CD8-positive, alpha-beta memory T cell (primary cell): ENCODE measurements at regions not wholly inside any gene's neighbourhood (a gene's known extent, or its start where the extent isn't known, plus 50 kb on each side); places are given as distances from the start of the nearest gene placed in this dataset.
"Not testable (repeated sequence)": the region's sequence is repeated elsewhere in the genome, so short reads cannot be mapped to it uniquely, and the experiment has no call there.

Experiments used
- CTCF ChIA-PET: fragments of 350-600 bp; sonication (Branson Sonifier 250); formaldehyde crosslinking; loops from one replicate; lab custom pipeline; 2021; ENCODE audit warnings: antibody characterized with exemption; lab: Charles Lee
- POLR2A ChIA-PET: fragments of 350-600 bp; sonication (Branson Sonifier 250); formaldehyde crosslinking; loops from one replicate; lab custom pipeline; 2021; ENCODE audit warnings: antibody characterized with exemption; lab: Charles Lee
- DNase-seq, 5 donors: peaks; one replicate each; pipeline versions ENCODE4 v3.0.0 to v3.0.0-alpha.2; 2020 to 2022; ENCODE audit warnings: mixed read lengths in 1 of 5
- H3K27ac ChIP-seq: one replicate; pipeline ENCODE4 v1.7.0; 2013; ENCODE audit warnings: low read depth, mild to moderate bottlenecking, low read length, moderate library complexity
- H3K27me3 ChIP-seq: 2 replicates; pipeline ENCODE4 v1.7.0; 2013; ENCODE audit warnings: low read length, mild to moderate bottlenecking; ENCODE audit not compliant: insufficient read depth, poor library complexity, severe bottlenecking
- H3K36me3 ChIP-seq: 2 replicates; pipeline ENCODE4 v1.7.0; 2013; ENCODE audit warnings: mild to moderate bottlenecking, low read length, moderate library complexity; ENCODE audit not compliant: insufficient read depth
- H3K4me1 ChIP-seq: 2 replicates; pipeline ENCODE4 v1.7.0; 2013; ENCODE audit warnings: mild to moderate bottlenecking, low read length, moderate library complexity; ENCODE audit not compliant: insufficient read depth
- H3K4me3 ChIP-seq: 2 replicates; pipeline ENCODE4 v1.7.0; 2013; ENCODE audit warnings: mild to moderate bottlenecking, low read length
- H3K9me3 ChIP-seq: 2 replicates; pipeline ENCODE4 v1.7.0; 2013; ENCODE audit warnings: mild to moderate bottlenecking, low read length
- H3K27ac Mint-ChIP-seq, 8 donors: one replicate each; pipeline ENCODE4 v1.8.0; 2020 to 2021; ENCODE audit warnings: mixed read lengths in 8 of 8, mild to moderate bottlenecking in 6 of 8, inconsistent platforms in 3 of 8, moderate library complexity in 3 of 8
- H3K27me3 Mint-ChIP-seq, 2 donors: one replicate each; pipeline ENCODE4 v1.8.0; 2020 to 2021; ENCODE audit warnings: mixed read lengths in 2 of 2, mild to moderate bottlenecking in 1 of 2, moderate library complexity in 1 of 2
- H3K36me3 Mint-ChIP-seq, 3 donors: one replicate each; pipeline ENCODE4 v1.8.0; 2020 to 2021; ENCODE audit warnings: mixed read lengths in 3 of 3, inconsistent platforms in 1 of 3, mild to moderate bottlenecking in 1 of 3
- H3K4me1 Mint-ChIP-seq, 3 donors: one replicate each; pipeline ENCODE4 v1.8.0; 2020 to 2021; ENCODE audit warnings: mixed read lengths in 3 of 3, inconsistent platforms in 1 of 3, mild to moderate bottlenecking in 1 of 3
- H3K4me3 Mint-ChIP-seq, 7 donors: one replicate each; pipeline ENCODE4 v1.8.0; 2020 to 2021; ENCODE audit warnings: mixed read lengths in 7 of 7, mild to moderate bottlenecking in 6 of 7, moderate library complexity in 4 of 7, inconsistent platforms in 2 of 7
- H3K9me3 Mint-ChIP-seq, 5 donors: one replicate each; pipeline ENCODE4 v1.8.0; 2020 to 2022; ENCODE audit warnings: mixed read lengths in 5 of 5, mild to moderate bottlenecking in 3 of 5, moderate library complexity in 2 of 5, inconsistent platforms in 1 of 5

DNA sequence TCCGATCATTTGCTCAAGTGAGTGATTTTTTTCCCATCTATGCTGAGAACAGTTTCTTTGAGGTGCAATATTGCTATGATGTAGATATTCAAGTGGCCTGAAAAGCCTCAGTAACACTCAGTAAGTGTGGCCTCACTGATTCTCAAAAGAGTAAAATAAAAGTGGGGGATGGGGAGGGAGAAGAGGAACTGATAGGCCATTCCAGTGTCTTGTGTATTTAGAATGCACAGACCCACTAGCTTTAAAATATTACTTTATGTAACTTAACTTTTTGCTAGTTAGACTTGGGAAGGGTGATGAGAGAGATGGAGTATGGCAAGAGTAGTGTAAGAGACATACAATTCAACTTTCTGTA, 79.5 kb upstream of the ZNF608 start:
- Histone ChIP-seq H3K36me3 (no peaks in the 10 kb centered on the region), H3K4me3 (no peak overlapping the region), H3K27ac (no peak overlapping the region), H3K4me1 (no peaks in the 10 kb centered on the region), H3K9me3 (no peaks in the 10 kb centered on the region), H3K27me3 (no peaks in the 10 kb centered on the region)
- no peak for DNase-seq
- peaks cover 0 to 14% (median 0%) of the 10 kb centered on the region in 5 donors for H3K9me3 Mint-ChIP-seq
- ChIA-PET POLR2A (no interaction called here), CTCF (no interaction called here)
- H3K4me1 Mint-ChIP-seq = no peaks in the 10 kb centered on the region
- no peak overlapping the region for H3K4me3 Mint-ChIP-seq
- no peaks in the 10 kb centered on the region for H3K36me3 Mint-ChIP-seq
- H3K27ac Mint-ChIP-seq = no peak overlapping the region
- no peaks in the 10 kb centered on the region for H3K27me3 Mint-ChIP-seq

DNA sequence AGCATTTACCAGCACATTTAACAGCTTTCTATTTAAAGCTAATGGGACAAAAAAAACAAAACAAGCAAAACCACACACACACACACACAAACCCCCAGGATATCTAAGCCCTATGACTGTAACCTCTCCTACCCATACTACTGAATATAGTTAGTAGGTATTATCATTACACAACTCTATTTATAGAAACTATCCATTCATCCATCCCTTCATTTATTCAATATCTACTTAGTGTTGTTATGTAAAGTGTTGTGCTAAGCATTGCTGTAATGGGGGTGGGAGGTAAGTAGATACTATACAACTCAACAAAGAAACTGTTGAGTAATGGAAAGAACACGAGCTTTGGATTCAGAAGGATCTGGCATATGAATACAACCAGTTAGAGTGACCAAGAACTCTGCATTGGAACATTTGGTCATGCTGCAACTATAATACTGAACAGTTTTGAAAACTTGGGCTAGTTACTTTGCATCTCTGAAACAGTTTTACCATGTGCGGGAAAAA, 82.3 kb upstream of the ZNF608 start:
- H3K4me3 ChIP-seq = no peak overlapping the region
- Mint-ChIP-seq H3K27me3 (no peaks in the 10 kb centered on the region), H3K4me1 (no peaks in the 10 kb centered on the region), H3K9me3 (peaks cover 0 to 11% (median 7%) of the 10 kb centered on the region in 5 donors), H3K27ac (no peak overlapping the region), H3K4me3 (no peak overlapping the region), H3K36me3 (no peaks in the 10 kb centered on the region)
- no peak overlapping the region for H3K27ac ChIP-seq
- no peaks in the 10 kb centered on the region for H3K9me3 ChIP-seq
- no peaks in the 10 kb centered on the region for H3K36me3 ChIP-seq
- ChIA-PET POLR2A (no interaction called here), CTCF (no interaction called here)
- no peak for DNase-seq
- H3K27me3 ChIP-seq = no peaks in the 10 kb centered on the region
- H3K4me1 ChIP-seq = no peaks in the 10 kb centered on the region

DNA sequence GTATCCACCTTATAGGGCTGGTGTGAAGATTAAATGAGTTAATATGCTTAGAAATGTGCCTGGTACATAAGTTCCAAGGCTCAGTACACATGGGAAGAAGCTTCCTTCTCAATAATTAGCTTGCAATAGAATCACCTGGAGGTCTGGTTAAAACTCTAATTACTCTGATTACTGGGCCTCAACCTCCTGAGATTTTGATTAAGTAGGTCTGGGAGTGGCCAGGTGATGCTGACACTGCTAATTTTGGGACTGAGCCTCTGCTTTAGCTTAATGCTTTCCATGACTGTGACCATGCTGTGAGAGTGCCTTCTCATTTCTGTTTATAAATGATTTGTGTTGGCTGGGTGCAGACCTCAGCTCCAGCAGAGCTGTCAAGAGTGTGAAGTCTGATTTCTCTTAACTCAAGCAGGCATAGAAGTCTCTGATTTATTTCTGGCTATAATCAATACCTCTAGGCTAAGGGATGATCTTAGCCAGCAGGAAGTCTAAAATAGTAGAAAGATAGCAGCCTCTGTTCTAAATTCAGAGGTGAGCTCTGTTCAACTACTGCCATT, 85.3 kb upstream of the ZNF608 start:
- H3K27ac ChIP-seq = no peak overlapping the region
- H3K4me3 ChIP-seq = no peak overlapping the region
- Mint-ChIP-seq H3K27me3 (peaks cover 0 to 2% of the 10 kb centered on the region in 2 donors), H3K9me3 (peaks cover 4 to 25% (median 11%) of the 10 kb centered on the region in 5 donors), H3K4me1 (no peaks in the 10 kb centered on the region), H3K36me3 (no peaks in the 10 kb centered on the region), H3K4me3 (no peak overlapping the region), H3K27ac (no peak overlapping the region)
- CTCF ChIA-PET = no interaction called here
- H3K4me1 ChIP-seq = no peaks in the 10 kb centered on the region
- H3K9me3 ChIP-seq = no peaks in the 10 kb centered on the region
- no peaks in the 10 kb centered on the region for H3K36me3 ChIP-seq
- POLR2A ChIA-PET = no interaction called here
- no peaks in the 10 kb centered on the region for H3K27me3 ChIP-seq
- DNase-seq = no peak

DNA sequence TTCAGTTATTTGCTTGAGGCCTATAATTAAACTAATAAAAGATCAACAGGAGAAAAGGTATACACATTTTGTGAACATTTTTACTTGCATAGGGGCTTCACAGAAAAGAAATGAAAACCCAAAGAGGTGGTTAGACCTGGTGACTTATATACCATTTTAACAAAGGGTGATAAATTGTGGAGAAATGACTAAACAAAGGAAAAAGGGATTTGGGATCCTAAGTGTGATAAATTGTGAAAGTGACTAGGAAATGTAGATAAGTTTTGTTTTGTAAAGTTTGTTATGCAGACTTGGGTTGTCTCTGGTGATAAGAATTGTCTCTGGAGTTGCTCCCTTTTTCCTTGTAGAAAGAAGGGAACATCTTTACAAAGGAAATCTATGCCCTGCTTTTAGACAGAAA, 86.1 kb upstream of the ZNF608 start:
- no peak for DNase-seq
- Mint-ChIP-seq H3K9me3 (peaks cover 4 to 25% (median 11%) of the 10 kb centered on the region in 5 donors), H3K4me3 (no peak overlapping the region), H3K4me1 (no peaks in the 10 kb centered on the region), H3K36me3 (no peaks in the 10 kb centered on the region), H3K27me3 (peaks cover 0 to 2% of the 10 kb centered on the region in 2 donors), H3K27ac (no peak overlapping the region)
- ChIA-PET CTCF (no interaction called here), POLR2A (no interaction called here)
- H3K4me3 ChIP-seq = no peak overlapping the region
- H3K4me1 ChIP-seq = no peaks in the 10 kb centered on the region
- no peaks in the 10 kb centered on the region for H3K27me3 ChIP-seq
- H3K27ac ChIP-seq = no peak overlapping the region
- no peaks in the 10 kb centered on the region for H3K9me3 ChIP-seq
- no peaks in the 10 kb centered on the region for H3K36me3 ChIP-seq

DNA sequence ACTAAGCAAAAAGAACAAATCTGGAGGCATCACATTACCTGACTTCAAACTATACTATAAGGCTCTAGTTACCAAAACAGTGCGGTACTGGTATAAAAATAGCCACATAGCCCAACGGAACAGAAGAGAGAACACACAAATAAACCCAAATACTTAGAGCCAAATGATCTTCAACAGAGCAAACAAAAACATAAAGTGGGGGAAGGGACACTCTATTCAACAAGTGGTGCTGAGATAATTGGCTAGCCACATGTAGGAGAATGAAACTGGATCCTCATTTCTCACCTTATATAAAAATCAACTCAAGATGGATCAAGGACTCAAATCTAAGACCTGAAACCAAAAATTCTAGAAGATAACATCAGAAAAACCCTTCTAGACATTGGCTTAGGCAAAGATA, 89.9 kb upstream of the ZNF608 start:
- H3K36me3 ChIP-seq, H3K27ac Mint-ChIP-seq, H3K4me1 Mint-ChIP-seq, H3K27me3 Mint-ChIP-seq, DNase-seq, H3K4me1 ChIP-seq, H3K4me3 Mint-ChIP-seq, H3K27me3 ChIP-seq, POLR2A ChIA-PET, CTCF ChIA-PET, H3K27ac ChIP-seq, H3K9me3 ChIP-seq, H3K4me3 ChIP-seq, H3K36me3 Mint-ChIP-seq: not testable (repeated sequence)
- peaks cover 4 to 25% (median 4%) of the 10 kb centered on the region in 5 donors for H3K9me3 Mint-ChIP-seq

DNA sequence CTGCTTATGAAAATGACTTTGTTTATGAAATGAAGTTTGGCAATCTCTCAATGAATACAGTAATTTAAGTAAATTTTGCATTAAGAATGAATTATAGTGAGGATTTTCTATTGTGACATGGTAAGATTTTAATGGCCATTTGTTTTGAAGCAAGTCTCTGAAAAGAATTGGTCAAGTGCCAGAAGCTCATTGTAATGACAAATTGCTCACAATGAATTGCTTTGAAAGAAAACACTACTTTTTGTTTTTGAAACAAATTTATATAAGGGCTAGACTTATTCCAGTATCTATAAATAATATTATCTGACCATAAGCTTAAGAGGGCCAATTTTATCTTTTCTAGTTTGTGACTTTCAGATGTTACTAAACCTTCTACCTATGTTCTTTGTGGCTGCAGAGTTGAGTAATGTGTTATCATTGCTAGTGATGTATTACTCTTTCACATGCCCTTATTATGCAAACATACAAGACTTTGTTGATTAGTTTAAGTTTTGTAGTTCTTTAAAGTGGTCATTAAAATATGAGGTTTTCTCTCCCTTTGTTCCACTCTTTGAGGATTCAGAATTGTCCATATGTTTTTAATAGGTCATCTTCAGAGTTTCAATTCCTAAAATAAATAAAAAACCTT, 93.0 kb upstream of the ZNF608 start:
- Mint-ChIP-seq H3K4me1 (no peaks in the 10 kb centered on the region), H3K27ac (no peak overlapping the region), H3K27me3 (peaks cover 0 to 2% of the 10 kb centered on the region in 2 donors), H3K9me3 (peaks cover 1 to 12% (median 5%) of the 10 kb centered on the region in 5 donors), H3K4me3 (no peak overlapping the region), H3K36me3 (no peaks in the 10 kb centered on the region)
- CTCF ChIA-PET = no interaction called here
- H3K4me1 ChIP-seq = no peaks in the 10 kb centered on the region
- no peaks in the 10 kb centered on the region for H3K27me3 ChIP-seq
- H3K4me3 ChIP-seq = no peak overlapping the region
- no peak overlapping the region for H3K27ac ChIP-seq
- no peaks in the 10 kb centered on the region for H3K9me3 ChIP-seq
- no peaks in the 10 kb centered on the region for H3K36me3 ChIP-seq
- POLR2A ChIA-PET = no interaction called here
- DNase-seq = no peak

DNA sequence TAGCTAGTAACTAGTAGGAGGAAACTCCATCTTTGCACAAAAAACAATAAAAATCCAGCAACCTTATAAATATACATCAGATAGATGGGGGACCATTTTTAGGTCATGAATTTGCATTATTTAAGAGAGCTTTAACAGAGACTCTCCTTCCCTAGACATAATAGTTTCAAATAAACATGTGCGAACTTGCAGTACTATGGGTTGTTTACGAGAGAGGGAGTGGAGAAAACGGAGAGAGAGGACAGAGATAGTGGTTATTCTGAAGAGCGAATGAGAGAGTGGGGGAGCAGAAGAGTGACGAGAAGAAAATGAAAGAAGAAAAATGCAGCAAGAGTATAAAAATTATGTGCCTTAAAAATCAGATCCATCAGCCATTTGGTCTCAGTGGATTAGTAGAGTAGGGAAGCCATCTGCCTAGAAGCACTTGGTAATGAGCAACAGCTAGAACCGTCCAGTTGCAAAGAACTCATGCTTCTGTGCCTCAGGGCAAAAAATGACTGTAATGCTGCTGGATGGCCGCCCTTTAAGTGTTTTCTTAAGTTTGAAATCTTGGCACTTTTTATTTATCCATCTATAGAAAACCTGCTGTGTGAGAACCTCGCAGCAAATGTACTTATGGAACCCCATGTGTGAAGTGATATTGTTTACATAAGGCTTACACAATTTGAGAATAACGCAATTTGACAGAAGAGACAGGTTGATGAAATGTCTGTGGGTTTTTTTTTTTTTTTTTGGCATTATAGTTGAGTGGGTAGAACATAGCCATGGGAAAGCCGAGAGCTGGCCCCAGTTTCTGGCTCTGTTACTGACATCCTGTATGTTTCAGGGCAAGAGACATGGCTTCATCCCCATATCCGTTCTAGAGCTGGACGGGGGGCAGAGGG, 95.6 kb upstream of the ZNF608 start:
- Histone ChIP-seq H3K4me1 (no peaks in the 10 kb centered on the region), H3K9me3 (no peaks in the 10 kb centered on the region), H3K27ac (no peak overlapping the region), H3K27me3 (no peaks in the 10 kb centered on the region), H3K36me3 (no peaks in the 10 kb centered on the region), H3K4me3 (no peak overlapping the region)
- no peaks in the 10 kb centered on the region for H3K36me3 Mint-ChIP-seq
- H3K4me1 Mint-ChIP-seq = no peaks in the 10 kb centered on the region
- ChIA-PET CTCF (no interaction called here), POLR2A (no interaction called here)
- no peaks in the 10 kb centered on the region for H3K27me3 Mint-ChIP-seq
- peaks cover 0 to 8% (median 3%) of the 10 kb centered on the region in 5 donors for H3K9me3 Mint-ChIP-seq
- no peak for DNase-seq
- no peak overlapping the region for H3K4me3 Mint-ChIP-seq
- H3K27ac Mint-ChIP-seq = no peak overlapping the region
